Head of caudate nucleus (tissue), 42 donors: ENCODE measurements at regions not wholly inside any gene's neighbourhood (a gene's known extent, or its start where the extent isn't known, plus 50 kb on each side); places are given as distances from the start of the nearest gene placed in this dataset.
A peak's percentile ranks its signal among the peaks of the same experiment; 100 is the strongest.
"Not testable (repeated sequence)": the region's sequence is repeated elsewhere in the genome, so short reads cannot be mapped to it uniquely, and the experiment has no call there.

Experiments used
- DNase-seq, 42 donors: peaks; one replicate each; pipeline versions ENCODE4 v3.0.0 to v3.0.0-alpha.2; 2020 to 2021; ENCODE audit warnings: mixed read lengths in 7 of 42
- intact Hi-C: fragments of 100-400 bp; cut with DNase I; formaldehyde crosslinking; loops from one replicate; pipeline ENCODE4 v1.15.0; 2022

GRCh38 chr9:110092792-110093191 lies 115.2 kb downstream of the C9orf152 start:
- no peak for DNase-seq
- intact Hi-C loops = no loop called here

DNA sequence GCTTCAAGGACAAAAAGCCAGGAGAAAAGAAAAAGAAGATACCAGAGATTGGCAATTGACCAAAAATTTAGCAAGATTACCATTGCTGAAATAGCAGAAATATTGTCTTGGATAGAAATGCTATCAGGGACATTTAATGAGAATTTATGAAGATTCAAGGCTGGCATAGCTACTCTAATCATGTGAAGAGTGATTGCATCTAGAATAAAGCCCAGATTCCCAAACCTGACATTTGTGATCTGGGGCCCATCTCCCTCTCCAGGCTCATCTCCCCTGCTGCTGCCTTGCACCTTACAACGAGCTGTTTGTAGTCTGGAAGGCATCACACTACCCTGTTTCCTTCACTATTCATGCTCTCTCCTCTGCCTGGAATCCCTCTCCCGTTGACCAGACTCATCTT lies 114.5 kb downstream of the C9orf152 start:
- intact Hi-C loops = no loop called here
- DNase-seq = no peak

DNA sequence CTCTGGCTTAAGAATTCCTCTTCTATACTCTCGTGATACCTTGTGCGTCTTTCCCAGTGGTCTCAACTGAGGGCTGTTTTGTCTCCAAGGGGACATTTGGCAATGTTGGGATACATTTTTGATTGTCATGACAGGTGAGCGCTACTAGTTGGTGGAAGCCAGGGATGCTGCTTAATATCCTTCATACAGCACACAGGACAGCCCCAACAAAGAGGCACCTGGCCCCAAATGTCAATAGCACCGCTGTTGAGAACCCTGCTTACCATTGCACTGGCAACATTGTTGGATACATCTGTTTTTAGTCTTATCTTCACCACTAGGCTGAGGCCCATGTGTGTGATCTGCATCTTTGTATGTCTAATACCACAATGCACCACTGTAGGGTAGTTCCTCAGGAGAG lies 114.1 kb downstream of the C9orf152 start:
- DNase-seq = no peak
- intact Hi-C loops = no loop called here

DNA sequence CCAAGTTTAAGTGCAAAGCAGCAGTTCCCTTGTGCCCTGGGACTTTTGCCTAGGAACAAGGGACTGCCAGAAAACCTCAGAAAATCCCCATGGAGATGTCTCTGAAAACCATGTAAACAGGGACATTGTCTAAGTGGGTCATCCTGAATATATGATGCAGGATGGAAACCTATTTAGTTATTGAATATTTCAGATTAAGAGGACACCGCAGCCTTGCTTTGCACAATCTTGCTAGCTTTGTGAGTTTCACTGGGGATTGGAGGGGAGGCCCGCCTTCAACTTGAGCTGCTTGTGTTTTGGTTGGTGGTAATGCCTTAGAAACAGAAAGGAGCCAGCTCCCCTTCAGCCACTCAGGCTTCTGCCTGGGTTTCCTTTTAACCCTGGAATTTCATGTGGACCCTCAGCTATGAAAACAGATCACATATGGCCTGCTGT lies 112.8 kb downstream of the C9orf152 start:
- intact Hi-C loops = no loop called here
- DNase-seq = no peak

GRCh38 chr9:110095776-110096175 lies 112.2 kb downstream of the C9orf152 start:
- no peak for DNase-seq
- intact Hi-C loops = no loop called here

DNA sequence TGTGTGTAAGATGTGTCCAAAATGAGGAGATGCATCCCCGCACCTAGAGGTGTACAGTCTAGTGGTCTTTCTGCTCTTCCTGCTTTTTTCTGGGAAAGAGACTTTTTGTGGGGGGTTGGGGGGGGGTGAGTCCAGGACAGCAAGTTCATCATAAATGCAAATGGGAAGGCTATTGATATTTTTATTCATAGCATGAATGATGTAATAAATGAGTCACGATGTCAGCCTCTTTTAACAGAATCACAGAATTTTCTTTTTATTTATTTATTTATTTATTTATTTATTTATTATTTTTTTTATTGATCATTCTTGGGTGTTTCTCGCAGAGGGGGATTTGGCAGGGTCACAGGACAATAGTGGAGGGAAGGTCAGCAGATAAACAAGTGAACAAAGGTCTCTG lies 111.3 kb downstream of the C9orf152 start:
- DNase-seq, intact Hi-C loops: not testable (repeated sequence)

DNA sequence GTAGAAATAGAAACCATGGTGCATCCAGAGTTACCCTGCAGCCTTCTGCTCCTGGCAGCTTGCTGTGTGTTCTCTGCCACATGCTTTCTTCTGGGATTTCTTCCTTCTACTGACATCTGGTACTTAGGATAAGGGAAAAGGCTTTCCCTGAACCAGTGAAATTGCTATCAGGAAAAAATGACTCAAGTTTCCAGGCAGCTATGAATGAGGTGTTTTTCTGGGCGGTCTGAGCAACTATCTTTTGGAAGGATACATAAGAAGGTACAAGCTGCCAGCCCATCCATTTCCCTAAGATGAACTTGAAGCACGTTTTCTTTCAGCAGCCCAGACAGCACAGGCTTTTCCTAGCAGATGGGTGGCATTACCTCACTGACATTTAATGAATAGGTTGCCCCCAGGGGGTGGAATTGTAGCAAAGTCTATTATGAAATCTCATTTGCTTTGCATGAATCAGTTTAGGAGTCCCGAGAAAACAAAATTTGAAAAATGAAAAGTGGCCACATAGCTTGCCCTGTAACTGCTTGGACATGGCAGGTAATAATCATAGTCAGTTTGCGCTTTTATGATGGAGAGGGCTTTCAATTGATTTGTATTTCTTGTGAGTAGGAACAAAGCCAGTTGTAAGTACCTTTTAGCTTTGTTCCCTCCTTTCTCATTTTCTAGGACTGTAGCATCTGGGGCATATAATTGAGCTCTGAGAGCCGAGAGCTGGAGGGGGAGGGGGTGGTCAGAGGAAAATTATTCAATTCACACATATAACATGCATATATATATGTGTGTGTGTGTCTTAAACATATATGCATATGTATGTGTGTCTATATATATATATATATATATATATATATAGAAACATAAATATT lies 108.5 kb downstream of the C9orf152 start:
- intact Hi-C loops = no loop called here
- DNase-seq = peak in 1 of 42 donors; percentile 44

DNA sequence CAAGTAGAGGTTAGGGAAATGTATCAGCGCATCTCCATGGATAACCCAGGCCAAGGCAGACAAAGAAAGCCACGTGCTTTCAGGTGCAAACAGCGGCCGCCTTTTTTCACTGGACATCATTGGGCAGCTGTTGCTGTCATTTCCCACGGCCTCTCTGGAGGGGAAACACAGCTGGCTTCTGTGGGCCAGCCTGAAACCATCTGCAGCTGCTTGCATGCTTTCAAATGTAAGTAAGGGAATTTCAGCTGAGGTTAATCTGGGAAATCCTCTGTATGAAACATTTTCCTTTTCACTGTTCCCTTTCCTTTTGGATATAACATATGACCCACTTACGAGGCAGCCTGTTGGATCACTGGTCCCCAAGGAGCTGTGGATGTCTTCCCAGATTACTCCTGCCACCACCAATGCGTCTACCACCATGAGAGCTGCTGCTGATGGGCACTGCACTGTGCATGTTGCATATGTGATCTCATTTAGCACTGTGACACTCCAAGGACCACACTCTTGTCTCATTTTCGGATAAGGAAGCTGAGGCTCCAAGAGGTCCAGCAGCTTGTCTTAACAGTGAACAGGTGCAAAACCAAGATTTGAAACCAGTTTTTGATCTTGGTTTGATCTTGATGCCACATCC lies 106.3 kb downstream of the C9orf152 start:
- no peak for DNase-seq
- intact Hi-C loops = no loop called here

DNA sequence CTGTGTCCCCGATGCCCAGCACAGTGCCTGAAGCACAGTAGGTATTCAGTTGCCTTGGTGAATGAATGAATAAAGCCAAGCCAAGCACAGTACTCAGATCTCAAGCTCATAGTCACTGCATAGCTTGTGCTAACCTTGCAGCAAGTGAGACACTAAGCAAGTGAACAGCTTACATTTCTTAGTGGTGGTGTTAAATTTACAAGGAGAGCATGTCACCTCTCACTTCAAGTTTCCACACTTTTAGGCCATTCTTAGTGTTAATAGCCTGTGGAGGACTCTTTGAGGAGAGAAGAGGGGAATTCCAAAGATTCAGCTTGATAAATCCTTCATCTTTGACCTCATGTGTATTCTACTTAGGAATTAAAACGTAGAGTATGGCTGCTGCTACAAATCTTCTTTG lies 104.7 kb downstream of the C9orf152 start:
- DNase-seq = no peak
- intact Hi-C loops = no loop called here

DNA sequence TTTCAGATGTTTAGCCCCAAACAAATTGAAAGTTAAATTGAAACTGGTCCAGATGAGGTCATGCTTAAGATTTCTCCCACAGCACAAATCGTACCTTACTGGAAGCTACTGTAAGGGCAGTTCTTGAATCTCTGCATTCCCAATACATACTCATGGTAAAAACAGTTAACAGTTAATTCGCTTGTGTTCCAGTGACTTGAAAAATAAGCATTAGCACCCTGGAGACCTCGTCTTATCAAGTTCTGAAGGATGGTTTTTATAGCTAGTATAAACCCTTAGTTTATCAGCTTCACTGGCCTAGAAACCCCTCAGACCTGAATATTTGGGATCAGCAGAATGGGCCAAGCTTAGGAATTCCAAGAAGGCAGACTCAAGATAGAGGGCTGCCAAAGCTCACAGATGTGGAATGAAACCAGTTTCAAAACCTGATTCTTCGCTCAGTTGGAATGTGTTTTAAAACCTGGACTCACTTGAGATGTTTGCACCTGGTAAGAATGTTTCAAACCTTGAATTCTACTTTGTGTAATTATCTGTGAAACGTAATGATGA lies 103.6 kb downstream of the C9orf152 start:
- intact Hi-C loops = no loop called here
- DNase-seq = no peak

GRCh38 chr9:110105107-110105506 lies 102.9 kb downstream of the C9orf152 start:
- no peak for DNase-seq
- intact Hi-C loops = no loop called here

- intact Hi-C loops = no loop called here
- DNase-seq = no peak
These were observed 101.3 kb downstream of the C9orf152 start for GRCh38 chr9:110106661-110107060.

DNA sequence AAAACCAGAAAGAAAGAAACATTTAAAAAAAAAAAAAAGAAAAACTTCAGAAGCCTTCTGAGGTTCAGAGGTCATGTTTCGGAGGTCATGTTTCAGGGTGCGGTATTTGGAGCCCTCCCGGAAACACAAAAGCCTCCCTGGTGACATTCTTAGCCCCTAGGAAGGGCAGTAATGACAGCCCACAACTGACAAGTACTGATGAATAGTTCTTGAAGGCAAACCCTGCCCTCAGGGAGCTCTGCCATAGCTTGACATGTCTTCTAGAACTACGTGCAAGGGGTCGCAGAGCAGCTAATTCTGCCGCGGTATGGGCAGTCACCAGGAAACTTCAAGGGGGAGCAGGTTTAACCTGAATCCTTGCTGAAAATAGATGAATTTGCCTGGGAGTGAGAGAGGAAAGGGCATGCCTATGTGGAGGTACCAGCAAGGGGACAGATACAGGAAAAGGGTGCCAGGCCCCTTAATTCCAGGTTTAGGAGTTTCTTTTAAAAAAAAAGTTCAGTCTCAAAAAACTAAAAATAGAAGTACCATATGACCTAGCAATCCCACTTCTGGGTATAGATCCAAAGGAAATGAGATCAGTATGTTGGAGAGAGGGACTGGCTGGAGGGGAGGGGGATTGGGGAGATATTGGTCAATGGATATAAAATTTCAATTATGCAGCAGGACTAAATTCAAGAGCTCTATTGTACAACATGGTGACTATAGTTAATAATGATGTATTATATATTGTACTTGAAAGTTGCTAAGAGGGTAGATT lies 98.4 kb downstream of the C9orf152 start:
- DNase-seq = no peak
- intact Hi-C loops = no loop called here

- intact Hi-C loops = no loop called here
- DNase-seq = no peak
These were observed 97.8 kb downstream of the C9orf152 start for GRCh38 chr9:110110154-110110553.

GRCh38 chr9:110111868-110112267 lies 96.1 kb downstream of the C9orf152 start:
- intact Hi-C loops = no loop called here
- no peak for DNase-seq

GRCh38 chr9:110112792-110113191 lies 95.2 kb downstream of the C9orf152 start:
- intact Hi-C loops = no loop called here
- DNase-seq = no peak

- no peak for DNase-seq
- intact Hi-C loops = no loop called here
These were observed 93.7 kb downstream of the C9orf152 start for GRCh38 chr9:110114086-110114858.

DNA sequence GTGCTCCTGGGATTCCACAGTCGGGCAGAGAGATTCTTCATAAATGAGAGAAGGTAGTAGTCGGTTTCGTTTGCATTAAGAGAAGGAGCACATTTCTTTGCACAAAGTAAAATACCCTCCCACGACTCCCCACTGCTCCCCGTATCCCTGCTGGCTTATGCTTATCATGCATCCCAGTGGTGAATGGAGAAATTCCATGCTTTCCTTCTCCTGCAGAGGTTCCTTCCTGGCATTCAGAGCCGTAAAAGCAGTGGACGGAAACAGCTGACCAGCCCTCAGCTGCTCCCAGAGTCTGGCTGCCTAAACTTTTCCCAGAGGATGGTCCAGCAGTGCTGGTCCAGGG lies 93.1 kb downstream of the C9orf152 start:
- intact Hi-C loops = no loop called here
- peak in 6 of 42 donors; percentile 15 to 49 (median 28) for DNase-seq

DNA sequence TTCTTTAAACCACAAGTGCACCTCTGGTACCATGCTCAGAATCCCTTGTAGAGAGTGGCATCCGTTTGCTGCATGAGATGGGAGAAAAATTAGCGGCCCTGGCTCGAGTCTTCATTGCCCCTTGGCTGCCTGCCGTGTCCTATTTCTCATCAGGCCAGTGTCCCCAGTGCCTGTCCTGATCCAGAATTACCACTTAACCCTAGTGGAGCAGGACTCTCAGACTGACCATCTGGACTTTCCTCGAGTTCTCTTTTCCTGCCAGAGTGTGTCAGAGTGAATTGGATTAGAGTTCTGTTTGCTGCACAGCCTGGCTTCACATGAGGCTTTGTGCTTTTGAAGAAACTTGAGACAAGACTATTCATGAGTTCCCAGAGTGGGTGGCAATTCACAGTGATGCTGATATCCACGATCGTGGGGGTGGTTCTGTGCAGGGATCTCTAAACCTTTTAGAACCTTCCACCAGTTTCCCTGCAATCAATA lies 92.6 kb downstream of the C9orf152 start:
- intact Hi-C loops = no loop called here
- DNase-seq = peak in 21 of 42 donors; percentile 14 to 76 (median 25)
